ENCODE measurements at regions not wholly inside any gene's neighbourhood (a gene's known extent, or its start where the extent isn't known, plus 50 kb on each side); places are given as distances from the start of the nearest gene placed in this dataset.

GRCh38 chr1:190649553-190649952, 171.9 kb upstream of the BRINP3 start:
- Histone ChIP-seq H3K9ac (ENCODE audit: insufficient read depth, low read depth, low read length) (no peak overlapping the region), H3K36me3 (replicated peaks in 1 of 2; ENCODE audit: control insufficient read depth in 1 of 2, insufficient read depth in 2 of 2, low read length in 2 of 2) (no peaks in the 10 kb centered on the region), H3K27ac (ENCODE audit: extremely low read length, insufficient read depth, low read length) (no peak overlapping the region), H4K20me1 (ENCODE audit: insufficient read depth, low read length) (no peaks in the 10 kb centered on the region), H3K4me3 (replicated peaks in 1 of 3; ENCODE audit: insufficient read depth in 1 of 3, low read depth in 2 of 3, low read length in 3 of 3) (no peak overlapping the region), H3K4me1 (ENCODE audit: insufficient read depth, low read length) (no peaks in the 10 kb centered on the region), H2AFZ (ENCODE audit: low read length) (no peak overlapping the region), H3K79me2 (ENCODE audit: insufficient read depth, low read length) (no peaks in the 10 kb centered on the region), H3K9me3 (ENCODE audit: low read length) (no peaks in the 10 kb centered on the region), H3K27me3 (ENCODE audit: control insufficient read depth in 1 of 2, insufficient read depth in 2 of 2, low read length in 2 of 2) (no peaks in the 10 kb centered on the region), H3K4me2 (ENCODE audit: low read depth, low read length) (no peak overlapping the region)
- DNase-seq (ENCODE audit: low spot score) (no peak), ATAC-seq (no peak), FAIRE-seq (no peak)
- no peak for TF ChIP-seq TRIM22 (IDR thresholded peaks at IDR 0.05)
- TF ChIP-seq PHF8 (CRISPR knock-in tag; IDR thresholded peaks at IDR 0.05), result no peak
- TF ChIP-seq FOXC1 (CRISPR knock-in tag; IDR thresholded peaks at IDR 0.05; ENCODE audit: borderline replicate concordance), result no peak
- TF ChIP-seq XBP1 (CRISPR knock-in tag; IDR thresholded peaks at IDR 0.05), result no peak
- no peak for TF ChIP-seq NAIF1 (CRISPR knock-in tag; IDR thresholded peaks at IDR 0.05; ENCODE audit: borderline replicate concordance)
- no peak for TF ChIP-seq LRRFIP1 (CRISPR knock-in tag; conservative IDR thresholded peaks at IDR 0.05)
- no peak for TF ChIP-seq CHD4 (IDR thresholded peaks at IDR 0.05; ENCODE audit: borderline replicate concordance, low read length)
- no peak for TF ChIP-seq ZIK1 (CRISPR knock-in tag; IDR thresholded peaks at IDR 0.05; ENCODE audit: borderline replicate concordance, low read depth)
- no peak for TF ChIP-seq SIN3A (IDR thresholded peaks at IDR 0.05; ENCODE audit: borderline replicate concordance, low read depth, low read length)
- no peak for TF ChIP-seq MXI1 (IDR thresholded peaks at IDR 0.05; ENCODE audit: borderline replicate concordance, low read depth, low read length)
- TF ChIP-seq HNRNPH1 (optimal IDR thresholded peaks at IDR 0.05; ENCODE audit: low read depth, low read length), result no peak
- TF ChIP-seq ZNF563 (CRISPR knock-in tag; IDR thresholded peaks at IDR 0.05), result no peak
- TF ChIP-seq RFX3 (CRISPR knock-in tag; IDR thresholded peaks at IDR 0.05), result no peak
- no peak for TF ChIP-seq SALL1 (CRISPR knock-in tag; IDR thresholded peaks at IDR 0.05)
- no peak for TF ChIP-seq DR1 (CRISPR knock-in tag; IDR thresholded peaks at IDR 0.05)
- intact Hi-C loops (cut with micrococcal nuclease; ENCODE audit: unreplicated experiment), result no loop called here
- ChIA-PET CTCF (ENCODE audit: low intra/inter-chr PET ratio, low total read pairs) (no interaction called here), POLR2A (no interaction called here)
- in situ Hi-C loops (cut with HindIII; ENCODE audit: extremely low pct_ligation_motif_present, low pct_unique_long_range_greater_than_20kb), result no loop called here
- BruUV-seq (replicated peaks), result no TSS peak

Measured in HepG2 (cell line).